ENCODE measurements at regions not wholly inside any gene's neighbourhood (a gene's known extent, or its start where the extent isn't known, plus 50 kb on each side); places are given as distances from the start of the nearest gene placed in this dataset.
"Not testable (repeated sequence)": the region's sequence is repeated elsewhere in the genome, so short reads cannot be mapped to it uniquely, and the experiment has no call there.

DNA sequence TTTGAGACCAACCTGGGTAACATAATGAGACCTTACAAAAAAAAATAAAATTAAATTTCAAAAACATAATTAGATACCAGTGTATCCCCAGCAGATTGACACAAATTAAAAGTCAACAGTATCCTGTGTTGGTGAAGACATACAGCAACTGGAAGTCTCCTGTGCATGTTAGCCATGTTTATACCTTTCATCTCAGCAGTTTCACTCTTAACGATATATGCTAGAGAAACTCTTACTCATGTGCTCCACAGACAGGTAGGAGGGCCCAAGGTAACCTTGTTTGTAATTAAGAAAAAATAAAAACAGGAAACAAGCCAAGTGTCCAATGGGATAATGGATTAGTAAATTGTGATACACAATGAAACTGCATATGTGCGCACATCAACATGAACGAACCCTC is 50.1 kb upstream of the N4BP3 start:
- no peak for DNase-seq

DNA sequence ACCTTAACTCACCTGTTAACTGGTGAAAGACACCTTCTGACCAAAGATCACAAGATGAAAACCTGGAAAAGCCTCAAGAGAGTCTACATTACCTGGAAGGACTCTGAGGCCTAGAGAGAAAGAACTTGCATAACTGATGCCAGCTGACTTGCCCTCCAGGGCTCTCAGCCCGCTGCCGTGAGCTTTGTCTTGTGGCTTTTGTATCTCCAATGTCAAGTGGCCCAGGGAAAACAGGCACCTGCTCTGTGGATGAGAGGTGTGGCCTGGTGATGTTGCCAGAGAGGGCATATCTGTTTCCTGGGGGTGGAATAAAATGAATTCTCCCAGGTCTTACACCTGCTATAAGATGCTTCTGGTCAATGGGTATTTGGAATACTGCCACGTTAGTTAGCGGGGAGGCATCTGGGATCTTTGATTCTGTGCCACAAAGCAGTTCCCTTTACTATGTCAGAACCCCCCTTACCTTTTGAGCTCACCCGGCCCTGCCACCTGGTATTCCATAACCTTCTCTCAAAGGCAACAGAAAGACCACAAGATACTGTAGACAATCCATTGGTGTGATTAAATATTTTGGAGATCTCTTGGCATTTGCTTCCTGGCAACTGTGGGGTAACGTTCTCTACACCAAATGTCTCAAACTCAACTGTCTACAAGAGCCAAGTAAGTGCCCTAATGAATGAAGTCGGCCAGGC is 54.9 kb upstream of the N4BP3 start:
- DNase-seq = peak; percentile 97

DNA sequence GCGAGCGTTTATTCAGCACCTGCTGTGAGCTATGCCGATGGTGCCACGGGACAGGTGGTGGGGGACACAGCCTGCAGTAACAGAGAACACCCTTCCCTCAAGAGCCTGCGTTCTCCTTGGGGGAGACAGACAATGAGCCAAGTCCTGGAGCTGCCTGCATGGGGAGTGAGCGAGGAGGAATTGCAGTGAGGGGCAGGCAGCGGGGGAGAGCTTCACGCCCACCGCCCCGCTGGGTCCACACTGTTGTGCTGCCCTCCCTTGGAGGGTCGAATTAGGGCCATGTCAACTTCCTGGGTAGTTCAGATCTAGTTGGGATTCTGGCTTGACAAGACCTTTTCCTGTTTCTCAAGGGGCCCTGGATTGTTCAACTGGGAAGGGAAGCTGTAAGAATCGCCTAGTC is 55.5 kb upstream of the N4BP3 start:
- DNase-seq = no peak

DNA sequence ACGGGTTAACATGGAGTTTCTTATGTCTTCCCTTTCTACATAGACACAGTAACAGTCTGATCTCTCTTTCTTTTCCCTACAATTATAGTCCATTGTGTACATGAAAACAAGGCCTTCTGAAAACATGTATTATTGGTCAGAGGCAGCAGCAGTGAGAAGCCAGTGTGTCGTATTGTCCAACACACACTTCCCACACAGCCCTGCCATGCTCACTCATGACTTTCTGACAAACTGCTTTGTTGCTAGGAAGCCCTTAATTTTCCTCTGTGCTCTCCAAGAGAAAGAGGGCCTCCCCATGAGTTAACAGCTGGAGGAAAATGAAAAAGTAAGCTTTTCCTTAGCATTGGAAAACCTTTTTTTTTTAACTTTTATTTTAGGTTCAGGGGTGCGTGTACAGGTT is 56.4 kb upstream of the N4BP3 start:
- no peak for DNase-seq

DNA sequence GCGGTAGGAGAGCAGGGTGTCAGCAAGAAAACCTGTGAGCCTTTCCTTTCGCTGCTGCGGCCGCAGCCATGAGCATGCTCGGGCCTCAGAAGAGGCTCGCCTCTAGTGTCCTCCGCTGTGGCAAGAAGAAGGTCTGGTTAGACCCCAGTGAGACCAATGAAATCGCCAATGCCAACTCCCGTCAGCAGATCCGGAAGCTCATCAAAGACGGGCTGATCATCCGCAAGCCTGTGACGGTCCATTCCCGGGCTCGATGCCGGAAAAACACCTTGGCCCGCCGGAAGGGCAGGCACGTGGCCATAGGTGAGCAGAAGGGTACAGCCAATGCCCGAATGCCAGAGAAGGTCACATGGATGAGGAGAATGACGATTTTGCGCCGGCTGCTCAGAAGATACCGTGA is 57.8 kb upstream of the N4BP3 start:
- DNase-seq = not testable (repeated sequence)

DNA sequence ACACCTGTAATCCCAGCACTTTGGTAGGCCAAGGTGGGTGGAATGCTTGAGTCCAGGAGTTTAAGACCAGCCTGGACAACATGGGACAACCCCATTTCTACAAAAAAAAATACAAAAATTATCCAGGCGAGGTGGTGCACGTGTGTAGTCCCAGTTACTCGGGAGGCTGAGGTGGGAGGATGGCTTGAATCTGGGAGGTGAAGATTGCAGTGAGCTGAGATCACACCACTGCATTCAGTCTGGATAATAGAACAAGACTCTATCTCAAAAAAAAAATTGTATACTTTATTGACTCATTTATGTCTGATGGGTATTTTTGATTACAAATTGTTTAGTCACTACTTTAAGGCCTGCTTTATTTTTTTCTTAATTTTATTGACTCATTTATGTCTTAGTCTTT is 56.0 kb upstream of the PROP1 start:
- not testable (repeated sequence) for DNase-seq

DNA sequence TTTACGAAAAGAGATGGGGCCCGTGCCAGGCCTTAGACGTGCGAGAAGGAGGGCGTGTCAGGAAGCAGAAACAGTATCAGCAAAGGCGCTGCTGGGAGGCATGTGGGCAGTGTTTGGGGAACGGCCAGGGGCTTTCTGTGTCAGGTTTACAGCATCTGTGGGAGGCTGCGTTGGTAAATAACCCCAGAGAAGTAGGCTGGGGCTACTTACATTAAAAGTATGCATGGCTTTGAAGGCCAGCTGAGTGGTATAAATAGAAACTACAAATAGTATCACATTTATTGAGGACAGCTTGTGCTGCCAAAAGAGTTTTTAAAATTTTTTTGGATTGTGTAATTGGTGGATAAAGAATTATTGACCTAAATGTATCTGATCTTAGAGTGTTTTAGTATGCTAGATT is 54.8 kb upstream of the PROP1 start:
- DNase-seq = not testable (repeated sequence)

DNA sequence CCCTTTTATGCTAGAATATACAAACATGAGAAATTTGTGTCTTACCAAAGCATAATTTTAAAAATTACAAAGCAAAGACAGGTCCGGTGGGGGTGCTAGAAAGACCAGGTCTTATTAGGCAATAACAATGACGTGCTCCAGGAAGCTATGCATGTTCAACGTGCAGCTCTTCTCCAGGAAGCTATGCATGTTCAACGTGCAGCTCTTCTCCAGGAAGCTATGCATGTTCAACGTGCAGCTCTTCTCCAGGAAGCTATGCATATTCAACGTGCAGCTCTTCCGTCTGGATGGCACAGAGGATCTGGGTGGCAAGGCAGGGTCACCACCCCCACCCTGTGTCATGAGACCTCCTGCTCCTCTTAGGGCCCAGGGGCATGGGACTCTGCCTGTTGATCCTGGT is 51.9 kb upstream of the PROP1 start:
- not testable (repeated sequence) for DNase-seq

DNA sequence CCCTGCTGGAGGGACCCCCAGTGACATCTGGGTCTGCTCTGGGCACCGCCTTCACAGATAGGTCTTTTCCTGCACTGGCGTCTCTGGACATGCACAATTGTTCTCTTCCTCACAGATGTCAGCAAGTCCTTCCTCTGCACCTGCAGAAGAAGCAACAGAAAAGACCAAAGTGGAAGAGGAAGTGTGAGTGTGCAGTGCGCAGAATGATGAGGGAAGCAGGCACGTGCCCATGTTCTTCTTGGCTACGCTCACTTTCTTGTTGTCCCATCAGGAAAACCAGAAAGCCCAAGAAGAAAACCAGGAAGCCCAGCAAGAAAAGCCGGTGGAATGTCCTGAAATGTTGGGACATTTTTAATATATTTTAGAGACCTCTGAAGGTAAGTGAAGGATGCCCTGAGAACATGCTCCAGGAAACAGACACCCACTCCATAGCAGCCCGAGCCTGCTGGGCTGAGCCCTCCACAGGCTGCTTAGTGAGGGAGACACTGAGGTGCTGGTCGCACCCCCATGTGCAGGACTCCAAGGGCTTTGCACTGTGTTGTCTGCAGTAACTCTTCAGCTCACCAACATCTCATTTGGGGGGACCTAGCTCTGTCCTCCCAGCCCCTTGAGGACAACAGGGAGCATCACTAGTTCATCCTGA is 50.8 kb upstream of the PROP1 start:
- DNase-seq = not testable (repeated sequence)

DNA sequence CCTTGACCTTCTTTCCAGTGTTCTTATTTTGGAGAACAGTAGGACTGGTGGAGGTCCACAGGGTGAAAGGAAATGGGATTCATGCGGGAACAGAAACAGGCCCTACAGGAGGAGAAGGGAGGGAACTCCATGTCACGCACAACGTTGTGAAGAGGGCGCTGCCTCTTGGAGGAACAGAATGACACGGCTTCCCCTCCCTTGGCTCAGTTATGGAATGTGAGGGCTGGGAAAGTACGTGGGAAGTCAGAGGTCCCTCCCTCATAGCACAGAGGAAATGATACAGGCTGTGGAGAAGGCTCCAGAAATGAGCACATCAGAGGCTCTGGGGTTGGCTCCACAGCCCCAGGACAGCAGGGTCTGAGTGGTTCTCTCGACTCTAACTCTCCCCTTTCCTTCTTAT is 49.9 kb upstream of the PROP1 start:
- DNase-seq = not testable (repeated sequence)
